HG02852 (cell line): ENCODE measurements at regions not wholly inside any gene's neighbourhood (a gene's known extent, or its start where the extent isn't known, plus 50 kb on each side); places are given as distances from the start of the nearest gene placed in this dataset.

Experiments
- ATAC-seq: cut with Tn5 transposase; IDR thresholded peaks from one replicate; pipeline ENCODE4 v1.9.1; 2021; ENCODE audit warnings: mild to moderate bottlenecking, moderate library complexity; ENCODE audit not compliant: unreplicated experiment

DNA sequence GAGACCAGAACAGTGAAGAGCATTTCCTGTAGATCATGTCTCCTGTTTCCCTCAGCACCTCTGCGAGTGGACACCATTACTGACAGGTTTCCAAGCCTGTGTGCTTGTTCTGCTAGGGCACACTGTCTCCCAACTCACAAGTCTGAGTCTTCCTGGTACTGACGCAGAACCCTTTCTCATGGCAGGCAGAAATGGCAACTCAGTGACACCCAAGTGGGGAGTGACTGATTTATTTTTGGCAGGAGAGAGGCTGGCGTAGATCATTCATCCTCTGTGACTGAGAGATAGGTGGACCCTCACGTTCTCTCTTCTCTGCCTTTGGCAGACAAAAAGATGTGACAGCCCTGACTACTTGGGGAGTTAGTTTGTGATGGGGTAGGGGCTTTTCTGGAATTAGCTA lies 183.4 kb downstream of the RFC3 start:
- no peak for ATAC-seq

DNA sequence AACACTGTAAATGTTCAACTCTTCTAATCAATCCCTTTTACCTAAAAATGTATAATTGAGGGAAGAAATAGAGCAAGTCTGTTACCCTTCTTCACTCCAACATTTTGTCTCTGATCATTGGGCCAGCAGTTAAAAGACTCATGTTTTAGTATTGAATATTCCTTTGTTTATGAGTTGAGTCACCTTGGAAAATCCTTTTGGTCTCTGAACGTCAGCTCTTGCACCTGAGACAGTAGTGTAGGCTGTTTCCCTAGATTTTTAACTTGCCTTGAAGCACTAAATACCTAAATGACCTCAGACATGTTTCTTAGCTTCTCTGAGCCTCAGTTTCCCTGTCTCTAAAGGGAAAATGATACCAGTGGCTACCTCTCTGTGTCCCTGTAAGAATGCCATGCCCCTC lies 184.2 kb downstream of the RFC3 start:
- no peak for ATAC-seq

DNA sequence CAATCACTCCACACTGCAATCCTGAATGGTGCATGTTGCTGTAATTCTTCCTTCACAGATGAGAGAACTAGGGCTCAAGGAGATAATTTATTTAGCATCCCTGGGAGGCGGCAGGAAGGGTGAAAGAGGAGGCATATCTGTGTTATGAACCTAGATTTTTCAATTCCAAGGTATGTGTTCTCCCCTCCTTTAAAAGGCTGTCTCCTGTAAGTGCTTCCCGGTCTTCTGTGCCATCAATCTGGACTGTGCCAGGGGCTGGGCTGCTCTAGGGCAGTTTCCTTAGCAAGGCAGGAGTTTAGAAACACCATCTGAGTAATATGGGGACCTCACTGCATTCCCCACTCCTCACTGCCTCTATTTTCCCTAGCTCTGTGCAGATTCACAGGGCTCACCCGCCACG lies 185.0 kb downstream of the RFC3 start:
- no peak for ATAC-seq

DNA sequence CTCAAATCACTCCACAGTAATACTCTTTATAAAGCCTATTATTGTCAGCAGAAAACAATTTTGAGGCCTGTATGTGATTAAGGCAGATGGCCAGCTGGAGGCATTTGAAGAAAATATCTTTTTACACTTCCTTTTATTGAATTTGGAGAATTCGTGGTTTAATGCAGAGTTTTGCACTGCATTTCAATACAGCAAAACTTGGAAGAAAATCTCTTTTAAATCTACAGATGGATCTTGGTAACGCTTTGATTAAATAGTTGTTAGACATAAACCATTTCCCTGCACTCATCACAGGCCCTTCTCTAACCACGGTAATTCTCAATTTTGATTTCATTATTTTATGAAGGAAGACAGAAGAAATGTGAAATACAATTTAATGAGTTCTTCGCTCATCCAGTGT lies 185.7 kb downstream of the RFC3 start:
- no peak for ATAC-seq

DNA sequence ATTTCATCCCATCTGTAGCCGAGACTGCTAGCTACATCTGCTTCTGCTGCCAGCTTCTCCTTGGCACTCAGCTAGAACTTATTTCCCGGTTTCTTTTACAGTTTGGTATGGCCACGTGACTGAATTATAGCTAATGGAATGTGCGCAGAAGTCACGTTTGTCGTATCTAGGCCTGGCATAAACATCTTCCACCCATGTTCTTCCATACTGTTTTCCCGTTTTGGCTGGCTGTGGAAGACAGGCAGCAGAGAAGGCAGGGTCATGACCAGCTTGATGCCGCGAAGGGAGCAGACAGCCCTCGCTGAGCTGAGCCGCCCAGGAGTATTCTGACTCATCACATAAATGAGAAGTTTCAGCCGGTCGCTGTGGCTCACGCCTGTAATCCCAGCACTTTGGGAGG lies 186.7 kb downstream of the RFC3 start:
- ATAC-seq = no peak

DNA sequence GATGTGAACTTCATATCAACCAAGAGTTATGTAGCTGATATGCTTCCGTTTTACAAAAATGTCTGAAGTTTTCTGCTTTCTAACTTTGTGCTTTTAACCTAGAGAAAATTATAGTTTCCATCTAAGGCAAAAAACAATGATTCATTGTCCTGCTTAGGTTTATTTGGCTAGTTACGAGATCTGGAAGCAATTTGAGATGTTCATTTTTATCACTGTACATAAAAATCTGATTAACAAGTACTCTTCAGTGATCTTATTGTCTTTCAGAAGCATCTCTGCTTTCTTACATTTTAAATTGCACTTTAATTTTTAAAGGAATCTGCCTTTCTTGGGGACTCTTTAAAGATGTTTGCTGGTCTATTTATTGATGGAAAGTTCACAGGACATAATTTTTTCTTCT lies 188.1 kb downstream of the RFC3 start:
- no peak for ATAC-seq

- ATAC-seq = no peak
These were observed 193.7 kb downstream of the RFC3 start for GRCh38 chr13:34011552-34012085.

- ATAC-seq = no peak
These were observed 194.4 kb downstream of the RFC3 start for GRCh38 chr13:34012382-34012781.

DNA sequence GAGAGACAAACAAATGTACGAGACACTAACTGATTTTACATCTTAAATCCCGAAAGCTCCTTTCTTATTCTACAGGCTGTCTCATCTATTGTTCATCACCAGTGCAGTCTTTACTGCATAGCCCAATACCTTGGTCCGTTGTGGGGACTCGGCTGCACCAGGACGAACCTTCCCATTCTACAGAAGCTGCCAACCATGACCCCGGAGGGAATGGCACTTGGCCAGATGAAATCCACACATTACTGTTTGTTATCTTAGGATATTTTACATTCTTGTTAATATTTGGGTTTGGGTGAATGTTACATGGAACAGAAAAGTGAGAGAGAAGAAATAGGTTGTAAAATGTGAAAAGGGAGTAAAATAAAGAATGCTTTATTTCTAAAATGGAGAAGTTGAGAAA lies 195.1 kb downstream of the RFC3 start:
- ATAC-seq = no peak

GRCh38 chr13:34017231-34017630 lies 199.3 kb downstream of the RFC3 start:
- ATAC-seq = no peak

DNA sequence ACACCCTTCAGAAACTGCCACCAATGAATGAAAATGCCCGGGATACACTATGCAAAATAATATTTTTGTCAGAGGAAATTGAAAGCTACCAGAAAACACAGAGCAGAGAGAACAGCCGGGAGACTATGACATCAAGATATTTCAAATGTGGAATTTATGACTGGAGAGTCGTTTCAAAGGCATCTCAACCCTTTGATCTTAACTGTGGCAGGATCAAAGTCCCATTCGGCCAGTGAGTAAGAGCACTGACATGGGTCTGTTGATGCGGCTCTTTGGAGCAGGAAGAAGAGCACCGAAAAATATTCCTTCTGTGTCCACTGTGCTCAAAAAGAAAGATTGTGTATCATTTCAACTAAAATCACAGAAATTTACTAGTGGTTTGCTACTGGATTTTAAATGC lies 201.9 kb downstream of the RFC3 start:
- no peak for ATAC-seq

GRCh38 chr13:34020388-34020787 lies 202.4 kb downstream of the RFC3 start:
- no peak for ATAC-seq

DNA sequence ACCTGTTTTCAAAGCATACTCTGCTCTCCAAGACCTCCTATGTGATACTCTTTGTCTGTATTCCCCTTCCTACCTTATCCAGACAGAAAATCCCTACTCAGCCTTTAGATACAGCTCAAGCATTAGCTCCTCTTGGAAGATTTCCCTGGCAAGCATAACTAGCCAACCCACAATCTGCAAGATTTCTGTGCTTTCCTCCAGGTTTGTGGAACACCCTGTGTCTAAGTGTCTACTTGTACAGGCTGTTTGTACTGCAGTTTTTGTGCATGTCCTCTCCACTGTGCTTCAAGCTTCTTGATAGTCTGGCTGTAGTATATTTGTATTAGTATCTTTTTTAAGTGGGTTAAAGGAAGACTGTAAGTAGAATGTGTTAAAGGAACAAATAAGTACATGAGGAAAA lies 203.7 kb downstream of the RFC3 start:
- no peak for ATAC-seq

- ATAC-seq = no peak
These were observed 207.8 kb downstream of the RFC3 start for GRCh38 chr13:34025746-34026145.

DNA sequence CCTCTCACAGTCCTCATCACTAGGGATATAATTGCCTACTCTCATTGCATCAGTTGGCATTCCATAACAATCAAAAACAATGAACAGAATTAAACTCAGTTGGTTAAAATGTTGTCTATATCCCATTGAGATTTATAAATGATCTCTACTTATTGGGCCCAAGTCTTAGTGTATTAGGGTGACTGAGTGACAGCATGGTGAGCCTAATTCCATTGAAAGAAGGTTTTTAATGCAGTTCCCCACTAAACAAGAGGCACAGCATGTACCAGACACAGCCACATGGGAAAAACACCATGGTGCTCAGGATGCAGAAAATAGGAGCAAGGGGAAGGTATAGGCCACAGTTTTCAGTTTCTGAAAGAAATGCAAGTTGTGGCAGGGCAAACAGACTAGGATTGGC lies 208.4 kb downstream of the RFC3 start:
- no peak for ATAC-seq

DNA sequence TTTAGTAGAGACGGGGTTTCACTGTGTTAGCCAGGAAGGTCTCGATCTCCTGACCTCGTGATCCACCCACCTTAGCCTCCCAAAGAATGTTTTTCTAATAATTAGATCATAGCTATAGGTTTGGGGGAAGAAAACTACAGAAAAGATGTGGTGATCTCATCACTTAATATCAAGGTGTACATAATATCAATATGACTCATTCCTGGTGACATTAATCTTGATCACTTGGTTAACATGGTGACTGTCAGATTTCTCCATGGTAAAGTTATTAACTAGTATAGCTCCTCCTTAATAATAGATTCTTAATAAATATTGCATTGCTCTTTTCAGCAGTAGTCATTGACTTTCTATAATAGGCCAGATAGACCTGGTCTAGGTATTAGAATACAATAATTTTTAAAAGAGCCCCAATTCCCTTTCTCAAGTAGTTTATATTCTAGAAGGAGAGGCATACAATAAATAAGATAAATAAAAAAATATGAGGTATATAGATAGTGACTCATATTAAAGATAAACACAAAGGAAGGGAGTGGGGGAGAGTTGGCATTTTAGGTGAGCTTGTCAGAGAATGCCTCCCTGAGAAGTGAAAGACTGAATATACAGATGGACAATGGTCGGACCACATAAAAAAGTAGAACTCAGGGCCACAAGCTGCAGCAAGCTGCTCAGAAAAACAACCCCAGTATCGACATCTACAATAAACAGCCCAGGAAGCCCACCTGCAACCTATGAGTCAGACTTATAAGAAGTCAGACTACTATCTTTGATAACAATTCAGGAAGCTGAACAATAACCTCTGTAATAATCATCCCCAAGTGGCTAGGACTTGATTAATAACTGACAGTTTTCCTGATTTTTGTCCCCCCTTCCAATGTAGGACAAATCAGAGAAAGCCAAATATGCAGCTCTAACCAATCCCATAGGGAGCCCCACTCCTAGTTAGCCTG lies 210.8 kb downstream of the RFC3 start:
- no peak for ATAC-seq

GRCh38 chr13:34030782-34031181 lies 212.8 kb downstream of the RFC3 start:
- ATAC-seq = no peak

GRCh38 chr13:34031610-34032009 lies 213.7 kb downstream of the RFC3 start:
- ATAC-seq = no peak

DNA sequence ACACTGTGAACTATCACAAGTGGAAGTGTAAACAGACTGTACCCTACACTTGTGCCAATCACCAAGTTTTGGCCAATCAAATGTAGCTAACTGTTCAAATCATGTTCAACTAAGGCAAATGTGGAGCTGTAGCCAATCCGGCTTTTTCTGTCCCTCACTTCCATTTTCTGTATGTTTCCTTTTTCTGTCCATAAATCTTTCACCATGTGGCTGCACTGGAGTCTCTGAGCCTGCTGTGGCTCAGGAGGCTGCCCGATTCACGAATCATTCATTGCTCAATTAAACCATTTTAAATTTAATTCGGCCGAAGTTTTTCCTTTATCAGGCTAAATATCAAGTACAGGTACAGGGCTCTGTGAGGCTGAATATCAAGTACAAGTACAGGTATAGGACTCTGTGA lies 216.5 kb downstream of the RFC3 start:
- no peak for ATAC-seq

- ATAC-seq = no peak
These were observed 217.2 kb downstream of the RFC3 start for GRCh38 chr13:34035178-34035577.

DNA sequence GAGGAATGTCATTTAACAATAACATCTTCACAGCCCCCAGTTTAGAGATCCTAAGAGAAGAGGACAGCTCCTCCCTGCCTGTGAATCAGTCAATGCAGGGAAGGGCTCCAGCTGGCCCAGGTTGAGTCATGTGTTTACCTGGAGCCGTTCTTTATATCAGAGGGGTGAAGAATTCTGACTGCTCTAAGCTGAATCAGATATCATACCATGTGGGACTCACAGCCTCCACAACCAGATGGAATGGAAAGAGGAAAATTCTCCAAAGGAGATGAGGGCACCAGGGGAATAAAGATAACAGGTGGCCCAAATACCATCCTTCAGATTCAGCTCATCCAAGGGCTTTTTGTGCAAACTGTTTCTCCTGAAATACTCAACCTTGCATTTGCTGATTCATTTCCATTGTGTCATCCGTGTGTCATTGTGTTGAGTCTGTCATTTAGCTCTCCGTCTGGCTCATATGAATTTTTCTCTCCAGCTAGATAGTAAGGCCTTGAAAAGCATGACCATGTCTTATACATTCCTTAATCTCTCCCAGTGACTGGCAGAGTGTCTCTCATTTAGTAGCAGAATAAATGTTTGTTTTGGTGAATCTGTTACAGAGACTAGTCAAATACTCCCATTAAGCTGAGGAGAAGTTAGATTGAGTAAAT lies 217.9 kb downstream of the RFC3 start:
- no peak for ATAC-seq
